Stimulated activated CD8-positive, alpha-beta memory T cell treated with anti-CD3 and anti-CD28 coated beads, Interleukin-7, amount 100 ng/mL, for 1 hour (primary cell): ENCODE measurements at regions not wholly inside any gene's neighbourhood (a gene's known extent, or its start where the extent isn't known, plus 50 kb on each side); places are given as distances from the start of the nearest gene placed in this dataset.
"Not testable (repeated sequence)": the region's sequence is repeated elsewhere in the genome, so short reads cannot be mapped to it uniquely, and the experiment has no call there.

ENCODE experiments used
- DNase-seq, 2 donors: peaks; one replicate each; pipeline ENCODE4 v3.0.0-alpha.2; 2020; ENCODE audit warnings: low read depth in 2 of 2

GRCh38 chr5:90338712-90339372 is 70.7 kb downstream of the CETN3 start:
- DNase-seq: no peak

- DNase-seq: no peak
These were observed 72.0 kb downstream of the CETN3 start for GRCh38 chr5:90337449-90338052.

GRCh38 chr5:90336752-90337151 is 72.8 kb downstream of the CETN3 start:
- DNase-seq: no peak

- no peak for DNase-seq
These were observed 74.8 kb downstream of the CETN3 start for GRCh38 chr5:90334741-90335140.

- no peak for DNase-seq
These were observed 79.6 kb downstream of the CETN3 start for GRCh38 chr5:90329911-90330310.

- DNase-seq: no peak
These were observed 82.6 kb downstream of the CETN3 start for GRCh38 chr5:90326995-90327394.

- no peak for DNase-seq
These were observed 84.5 kb downstream of the CETN3 start for GRCh38 chr5:90325093-90325492.

- not testable (repeated sequence) for DNase-seq
These were observed 89.2 kb downstream of the CETN3 start for GRCh38 chr5:90320348-90320747.

GRCh38 chr5:90312027-90312426 is 97.5 kb downstream of the CETN3 start:
- no peak for DNase-seq

- DNase-seq: no peak
These were observed 98.2 kb downstream of the CETN3 start for GRCh38 chr5:90311401-90311800.

GRCh38 chr5:90308787-90309585 is 100.6 kb downstream of the CETN3 start:
- DNase-seq: no peak

GRCh38 chr5:90307782-90308181 is 101.8 kb downstream of the CETN3 start:
- DNase-seq: no peak

- DNase-seq: no peak
These were observed 102.2 kb downstream of the CETN3 start for GRCh38 chr5:90307322-90307721.

- no peak for DNase-seq
These were observed 102.9 kb downstream of the CETN3 start for GRCh38 chr5:90306613-90307012.

- no peak for DNase-seq
These were observed 104.4 kb downstream of the CETN3 start for GRCh38 chr5:90305041-90305720.

- DNase-seq: no peak
These were observed 108.3 kb downstream of the CETN3 start for GRCh38 chr5:90301248-90301647.

- DNase-seq: no peak
These were observed 112.4 kb downstream of the CETN3 start for GRCh38 chr5:90297045-90297764.

GRCh38 chr5:90294604-90295003 is 115.0 kb downstream of the CETN3 start:
- no peak for DNase-seq

GRCh38 chr5:90293931-90294330 is 115.6 kb downstream of the CETN3 start:
- DNase-seq: no peak

GRCh38 chr5:90290648-90291047 is 118.9 kb downstream of the CETN3 start:
- no peak for DNase-seq

GRCh38 chr5:90289837-90290236 is 119.7 kb downstream of the CETN3 start:
- no peak for DNase-seq

GRCh38 chr5:90287036-90287435 is 122.5 kb downstream of the CETN3 start:
- no peak for DNase-seq
